Transverse colon (tissue), 3 donors: ENCODE measurements at regions not wholly inside any gene's neighbourhood (a gene's known extent, or its start where the extent isn't known, plus 50 kb on each side); places are given as distances from the start of the nearest gene placed in this dataset.

ENCODE experiments used
- CTCF ChIP-seq, 5 experiments: fragments of 200-600 bp in 3 of 5; fragments of 450-650 bp in 2 of 5; sonication (generic) in 3 of 5; IDR thresholded peaks; 1 replicate in 2 of 5; 2 replicates in 3 of 5; pipeline ENCODE4 v1.5.1; 2016 to 2017; ENCODE audit warnings: antibody characterized with exemption in 5 of 5, inconsistent platforms in 3 of 5, mild to moderate bottlenecking in 2 of 5, moderate library complexity in 1 of 5
- POLR2A ChIP-seq: fragments of 450-650 bp; IDR thresholded peaks from one replicate; pipeline ENCODE4 v1.6.1; 2016; ENCODE audit warnings: antibody characterized with exemption, mild to moderate bottlenecking, moderate library complexity

DNA sequence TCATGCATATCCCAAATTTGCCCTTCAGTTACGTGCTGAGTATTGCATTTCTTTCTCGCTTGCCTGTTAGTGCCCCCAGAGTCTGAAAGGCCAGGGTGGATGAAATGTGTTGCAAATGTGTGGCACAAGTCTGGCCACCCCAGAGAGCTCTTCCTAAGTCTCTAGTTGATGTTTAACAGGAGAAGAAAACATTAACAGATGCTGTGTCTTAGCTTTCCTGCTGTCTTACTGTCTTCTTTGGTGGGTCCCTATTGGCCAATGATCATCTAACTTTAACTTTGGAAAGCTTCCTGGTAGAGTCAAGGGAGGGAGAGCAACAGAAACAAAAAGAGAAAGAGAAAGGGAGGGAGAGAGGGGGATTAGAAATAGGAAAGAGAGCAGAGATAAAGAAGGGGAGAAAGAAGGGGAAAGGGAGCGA is 76.7 kb upstream of the P3H2 start:
- TF ChIP-seq CTCF (IDR thresholded peaks at IDR 0.05) (no peak), POLR2A (no peak)
